Thyroid gland (tissue), 4 donors: ENCODE measurements at regions not wholly inside any gene's neighbourhood (a gene's known extent, or its start where the extent isn't known, plus 50 kb on each side); places are given as distances from the start of the nearest gene placed in this dataset.

Experiments
- POLR2A ChIP-seq, 2 donors: fragments of 450-650 bp; IDR thresholded peaks; one replicate each; pipeline ENCODE4 v1.6.1; 2017; ENCODE audit warnings: antibody characterized with exemption in 2 of 2, mild to moderate bottlenecking in 2 of 2, moderate library complexity in 1 of 2
- TF ChIP-seq, protein P1 (sequence below), 6 experiments: fragments of 200-600 bp in 3 of 6; fragments of 450-650 bp in 3 of 6; sonication (generic) in 3 of 6; IDR thresholded peaks; one replicate each; pipeline ENCODE4 v1.5.1; 2016 to 2019; ENCODE audit warnings: antibody characterized with exemption in 6 of 6, mild to moderate bottlenecking in 2 of 6, inconsistent platforms in 1 of 6, moderate library complexity in 1 of 6

DNA sequence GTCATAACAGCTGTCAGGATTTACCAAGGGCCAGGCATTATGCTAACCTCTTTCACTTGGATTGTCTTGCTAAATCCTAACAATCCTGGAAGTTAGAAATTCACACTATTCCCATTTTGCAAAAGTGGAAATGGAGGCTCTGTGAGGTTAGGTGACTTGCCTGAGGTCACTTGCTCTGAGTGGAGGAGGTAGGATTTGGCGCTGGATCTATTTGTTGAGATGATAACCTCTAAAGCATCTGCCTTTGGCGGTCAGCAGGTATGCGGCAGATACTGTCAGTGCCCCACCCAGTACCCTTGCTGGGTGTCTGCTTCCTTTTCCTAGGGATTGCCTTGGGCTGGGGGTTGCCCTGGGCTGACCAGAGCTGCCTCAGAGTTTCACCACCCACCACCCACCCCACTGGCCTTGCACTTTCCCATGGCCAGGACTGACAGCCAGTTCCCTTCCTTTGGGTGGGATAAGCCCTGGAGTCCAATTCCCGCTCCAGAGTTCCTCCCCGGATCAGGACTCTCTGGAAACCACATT lies 164.8 kb upstream of the MSX2 start:
- TF ChIP-seq, protein P1, sequence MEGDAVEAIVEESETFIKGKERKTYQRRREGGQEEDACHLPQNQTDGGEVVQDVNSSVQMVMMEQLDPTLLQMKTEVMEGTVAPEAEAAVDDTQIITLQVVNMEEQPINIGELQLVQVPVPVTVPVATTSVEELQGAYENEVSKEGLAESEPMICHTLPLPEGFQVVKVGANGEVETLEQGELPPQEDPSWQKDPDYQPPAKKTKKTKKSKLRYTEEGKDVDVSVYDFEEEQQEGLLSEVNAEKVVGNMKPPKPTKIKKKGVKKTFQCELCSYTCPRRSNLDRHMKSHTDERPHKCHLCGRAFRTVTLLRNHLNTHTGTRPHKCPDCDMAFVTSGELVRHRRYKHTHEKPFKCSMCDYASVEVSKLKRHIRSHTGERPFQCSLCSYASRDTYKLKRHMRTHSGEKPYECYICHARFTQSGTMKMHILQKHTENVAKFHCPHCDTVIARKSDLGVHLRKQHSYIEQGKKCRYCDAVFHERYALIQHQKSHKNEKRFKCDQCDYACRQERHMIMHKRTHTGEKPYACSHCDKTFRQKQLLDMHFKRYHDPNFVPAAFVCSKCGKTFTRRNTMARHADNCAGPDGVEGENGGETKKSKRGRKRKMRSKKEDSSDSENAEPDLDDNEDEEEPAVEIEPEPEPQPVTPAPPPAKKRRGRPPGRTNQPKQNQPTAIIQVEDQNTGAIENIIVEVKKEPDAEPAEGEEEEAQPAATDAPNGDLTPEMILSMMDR (IDR thresholded peaks at IDR 0.05) = no peak
- no peak for TF ChIP-seq POLR2A (IDR thresholded peaks at IDR 0.05)
